GM19043 (cell line): ENCODE measurements at regions not wholly inside any gene's neighbourhood (a gene's known extent, or its start where the extent isn't known, plus 50 kb on each side); places are given as distances from the start of the nearest gene placed in this dataset.
A peak's percentile ranks its signal among the peaks of the same experiment; 100 is the strongest.

ENCODE experiments used
- ATAC-seq: cut with Tn5 transposase; IDR thresholded peaks from one replicate; pipeline ENCODE4 v1.9.1; 2021; ENCODE audit warnings: low read depth; ENCODE audit not compliant: unreplicated experiment

GRCh38 chr4:12884846-12885796 is 599.0 kb downstream of the RAB28 start:
- no peak for ATAC-seq

- no peak for ATAC-seq
Measured at GRCh38 chr4:12881945-12882584, 602.1 kb downstream of the RAB28 start.

- ATAC-seq = no peak
Measured at GRCh38 chr4:12880844-12881243, 603.3 kb downstream of the RAB28 start.

GRCh38 chr4:12879496-12879895 is 604.6 kb downstream of the RAB28 start:
- ATAC-seq = no peak

- no peak for ATAC-seq
Measured at GRCh38 chr4:12875640-12876243, 608.4 kb downstream of the RAB28 start.

- no peak for ATAC-seq
Measured at GRCh38 chr4:12873351-12873750, 610.8 kb downstream of the RAB28 start.

GRCh38 chr4:12861422-12861821 is 622.7 kb downstream of the RAB28 start:
- no peak for ATAC-seq

- peak; percentile 51 for ATAC-seq
Measured at GRCh38 chr4:12852338-12853307, 631.5 kb downstream of the RAB28 start.

- ATAC-seq = no peak
Measured at GRCh38 chr4:12846368-12846767, 637.8 kb downstream of the RAB28 start.

- ATAC-seq = no peak
Measured at GRCh38 chr4:12844141-12844540, 640.0 kb downstream of the RAB28 start.

- ATAC-seq = no peak
Measured at GRCh38 chr4:12827966-12828365, 656.2 kb downstream of the RAB28 start.

- no peak for ATAC-seq
Measured at GRCh38 chr4:12791536-12791935, 692.6 kb downstream of the RAB28 start.

- no peak for ATAC-seq
Measured at GRCh38 chr4:12787261-12787660, 696.9 kb downstream of the RAB28 start.

- ATAC-seq = no peak
Measured at GRCh38 chr4:12778706-12779105, 705.4 kb downstream of the RAB28 start.

- no peak for ATAC-seq
Measured at GRCh38 chr4:12778191-12778590, 705.9 kb downstream of the RAB28 start.

- ATAC-seq = no peak
Measured at GRCh38 chr4:12770351-12770750, 713.8 kb downstream of the RAB28 start.

- ATAC-seq = no peak
Measured at GRCh38 chr4:12761694-12762093, 722.4 kb downstream of the RAB28 start.

- ATAC-seq = no peak
Measured at GRCh38 chr4:12747154-12747553, 737.0 kb downstream of the RAB28 start.

GRCh38 chr4:12746221-12746620 is 737.9 kb downstream of the RAB28 start:
- ATAC-seq = no peak

- no peak for ATAC-seq
Measured at GRCh38 chr4:12734586-12734985, 749.6 kb downstream of the RAB28 start.
